Mucosa of gallbladder (tissue), 1 donor: ENCODE measurements at regions not wholly inside any gene's neighbourhood (a gene's known extent, or its start where the extent isn't known, plus 50 kb on each side); places are given as distances from the start of the nearest gene placed in this dataset.
"Not testable (repeated sequence)": the region's sequence is repeated elsewhere in the genome, so short reads cannot be mapped to it uniquely, and the experiment has no call there.

Source experiments
- DNase-seq: peaks from one replicate; pipeline ENCODE4 v3.0.0-alpha.2; 2020; ENCODE audit warnings: low spot score
- donor health status: DM: no; HTN: no; CAD: no.

- DNase-seq = no peak
Measured at GRCh38 chr7:51929818-51930217, 613.2 kb upstream of the COBL start.

- no peak for DNase-seq
Measured at GRCh38 chr7:51927738-51928137, 611.1 kb upstream of the COBL start.

GRCh38 chr7:51918581-51918980, 602.0 kb upstream of the COBL start:
- no peak for DNase-seq

GRCh38 chr7:51901489-51901840, 584.9 kb upstream of the COBL start:
- DNase-seq = no peak

- DNase-seq = not testable (repeated sequence)
Measured at GRCh38 chr7:51900755-51901488, 584.3 kb upstream of the COBL start.

GRCh38 chr7:51899611-51900010, 583.0 kb upstream of the COBL start:
- DNase-seq = no peak

GRCh38 chr7:51882412-51882811, 565.8 kb upstream of the COBL start:
- no peak for DNase-seq

- DNase-seq = no peak
Measured at GRCh38 chr7:51881309-51881708, 564.7 kb upstream of the COBL start.

- no peak for DNase-seq
Measured at GRCh38 chr7:51878865-51879264, 562.3 kb upstream of the COBL start.

- no peak for DNase-seq
Measured at GRCh38 chr7:51869452-51869851, 552.8 kb upstream of the COBL start.

- no peak for DNase-seq
Measured at GRCh38 chr7:51867117-51867516, 550.5 kb upstream of the COBL start.

- DNase-seq = no peak
Measured at GRCh38 chr7:51860305-51860704, 543.7 kb upstream of the COBL start.

- DNase-seq = no peak
Measured at GRCh38 chr7:51850126-51850525, 533.5 kb upstream of the COBL start.

GRCh38 chr7:51847461-51848134, 531.0 kb upstream of the COBL start:
- no peak for DNase-seq

GRCh38 chr7:51839130-51839529, 522.5 kb upstream of the COBL start:
- not testable (repeated sequence) for DNase-seq

- no peak for DNase-seq
Measured at GRCh38 chr7:51827631-51828030, 511.0 kb upstream of the COBL start.

GRCh38 chr7:51824050-51824449, 507.4 kb upstream of the COBL start:
- no peak for DNase-seq

- DNase-seq = no peak
Measured at GRCh38 chr7:51823437-51823836, 506.8 kb upstream of the COBL start.

GRCh38 chr7:51817694-51818225, 501.2 kb upstream of the COBL start:
- DNase-seq = no peak

- not testable (repeated sequence) for DNase-seq
Measured at GRCh38 chr7:51805783-51806431, 489.3 kb upstream of the COBL start.

GRCh38 chr7:51802718-51803117, 486.1 kb upstream of the COBL start:
- no peak for DNase-seq

- DNase-seq = no peak
Measured at GRCh38 chr7:51797371-51797770, 480.8 kb upstream of the COBL start.

GRCh38 chr7:51792796-51793195, 476.2 kb upstream of the COBL start:
- no peak for DNase-seq
